Esophagus muscularis mucosa (tissue), 3 donors: ENCODE measurements at regions not wholly inside any gene's neighbourhood (a gene's known extent, or its start where the extent isn't known, plus 50 kb on each side); places are given as distances from the start of the nearest gene placed in this dataset.

Source experiments
- POLR2A ChIP-seq: fragments of 450-650 bp; IDR thresholded peaks from one replicate; pipeline ENCODE4 v1.6.1; 2017; ENCODE audit warnings: antibody characterized with exemption, moderate library complexity, mild to moderate bottlenecking, low read depth
- TF ChIP-seq, protein P1 (sequence below), 3 experiments: fragments of 200-600 bp in 2 of 3; fragments of 450-650 bp in 1 of 3; sonication (generic) in 2 of 3; IDR thresholded peaks; one replicate each; pipeline ENCODE4 v1.5.1; 2017 to 2019; ENCODE audit warnings: antibody characterized with exemption in 3 of 3, mild to moderate bottlenecking in 2 of 3, moderate library complexity in 1 of 3

DNA sequence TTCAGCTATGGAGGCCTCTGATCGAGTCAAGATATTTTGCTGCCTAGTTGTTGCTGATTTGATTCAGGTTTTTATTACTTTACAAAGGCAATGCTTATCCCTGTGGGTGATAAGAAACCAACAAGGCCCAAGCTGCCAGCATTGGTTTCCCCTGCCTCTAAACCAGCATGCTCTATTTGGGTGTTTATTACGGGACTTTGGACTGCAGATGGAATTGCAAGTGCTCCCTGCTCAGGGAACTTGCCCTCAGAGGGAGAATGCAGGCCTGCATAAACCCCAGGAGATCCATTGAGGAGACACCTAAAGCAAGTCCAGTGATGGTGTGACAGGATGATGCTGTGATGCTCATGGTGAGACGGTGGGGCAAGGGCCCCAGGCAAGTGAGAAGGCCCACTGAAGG, 172.1 kb downstream of the VAPA start:
- TF ChIP-seq, protein P1, sequence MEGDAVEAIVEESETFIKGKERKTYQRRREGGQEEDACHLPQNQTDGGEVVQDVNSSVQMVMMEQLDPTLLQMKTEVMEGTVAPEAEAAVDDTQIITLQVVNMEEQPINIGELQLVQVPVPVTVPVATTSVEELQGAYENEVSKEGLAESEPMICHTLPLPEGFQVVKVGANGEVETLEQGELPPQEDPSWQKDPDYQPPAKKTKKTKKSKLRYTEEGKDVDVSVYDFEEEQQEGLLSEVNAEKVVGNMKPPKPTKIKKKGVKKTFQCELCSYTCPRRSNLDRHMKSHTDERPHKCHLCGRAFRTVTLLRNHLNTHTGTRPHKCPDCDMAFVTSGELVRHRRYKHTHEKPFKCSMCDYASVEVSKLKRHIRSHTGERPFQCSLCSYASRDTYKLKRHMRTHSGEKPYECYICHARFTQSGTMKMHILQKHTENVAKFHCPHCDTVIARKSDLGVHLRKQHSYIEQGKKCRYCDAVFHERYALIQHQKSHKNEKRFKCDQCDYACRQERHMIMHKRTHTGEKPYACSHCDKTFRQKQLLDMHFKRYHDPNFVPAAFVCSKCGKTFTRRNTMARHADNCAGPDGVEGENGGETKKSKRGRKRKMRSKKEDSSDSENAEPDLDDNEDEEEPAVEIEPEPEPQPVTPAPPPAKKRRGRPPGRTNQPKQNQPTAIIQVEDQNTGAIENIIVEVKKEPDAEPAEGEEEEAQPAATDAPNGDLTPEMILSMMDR (IDR thresholded peaks at IDR 0.05): no peak
- no peak for TF ChIP-seq POLR2A
